ENCODE measurements at regions not wholly inside any gene's neighbourhood (a gene's known extent, or its start where the extent isn't known, plus 50 kb on each side); places are given as distances from the start of the nearest gene placed in this dataset.

- TF ChIP-seq, protein P1, sequence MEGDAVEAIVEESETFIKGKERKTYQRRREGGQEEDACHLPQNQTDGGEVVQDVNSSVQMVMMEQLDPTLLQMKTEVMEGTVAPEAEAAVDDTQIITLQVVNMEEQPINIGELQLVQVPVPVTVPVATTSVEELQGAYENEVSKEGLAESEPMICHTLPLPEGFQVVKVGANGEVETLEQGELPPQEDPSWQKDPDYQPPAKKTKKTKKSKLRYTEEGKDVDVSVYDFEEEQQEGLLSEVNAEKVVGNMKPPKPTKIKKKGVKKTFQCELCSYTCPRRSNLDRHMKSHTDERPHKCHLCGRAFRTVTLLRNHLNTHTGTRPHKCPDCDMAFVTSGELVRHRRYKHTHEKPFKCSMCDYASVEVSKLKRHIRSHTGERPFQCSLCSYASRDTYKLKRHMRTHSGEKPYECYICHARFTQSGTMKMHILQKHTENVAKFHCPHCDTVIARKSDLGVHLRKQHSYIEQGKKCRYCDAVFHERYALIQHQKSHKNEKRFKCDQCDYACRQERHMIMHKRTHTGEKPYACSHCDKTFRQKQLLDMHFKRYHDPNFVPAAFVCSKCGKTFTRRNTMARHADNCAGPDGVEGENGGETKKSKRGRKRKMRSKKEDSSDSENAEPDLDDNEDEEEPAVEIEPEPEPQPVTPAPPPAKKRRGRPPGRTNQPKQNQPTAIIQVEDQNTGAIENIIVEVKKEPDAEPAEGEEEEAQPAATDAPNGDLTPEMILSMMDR (IDR thresholded peaks at IDR 0.05; ENCODE audit: insufficient read depth, low read depth, low read length, missing control alignments): no peak
- DNase-seq (ENCODE audit: low read depth): no peak
- no peak overlapping the region for H3K4me3 ChIP-seq (ENCODE audit: low read length)
Observed at GRCh38 chr9:8053501-8053900, 253.9 kb upstream of the DMAC1 start.

DNA sequence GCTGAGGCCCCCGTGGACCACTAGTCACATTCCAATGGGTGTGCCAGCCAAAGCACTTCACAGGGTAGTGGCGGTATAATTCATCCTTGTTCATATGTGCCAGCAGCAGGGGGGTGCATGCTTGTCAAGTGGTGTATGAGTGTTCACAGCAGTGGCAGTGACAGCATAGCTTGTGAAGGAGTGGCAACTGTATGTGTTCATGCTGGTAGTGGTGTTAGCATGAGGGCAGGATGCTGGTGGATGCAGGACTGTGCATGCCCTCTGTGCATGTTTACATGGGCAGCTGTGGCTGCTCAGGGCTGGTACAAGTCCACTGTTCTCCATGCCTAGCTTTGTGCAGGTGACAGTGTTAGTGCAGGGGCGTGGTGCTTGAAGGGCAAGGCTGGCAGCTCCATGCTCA is 253.4 kb upstream of the DMAC1 start:
- no peak for DNase-seq (ENCODE audit: low read depth)
- TF ChIP-seq, protein P1 (IDR thresholded peaks at IDR 0.05; ENCODE audit: insufficient read depth, low read depth, low read length, missing control alignments): no peak
- no peak overlapping the region for H3K4me3 ChIP-seq (ENCODE audit: low read length)

DNA sequence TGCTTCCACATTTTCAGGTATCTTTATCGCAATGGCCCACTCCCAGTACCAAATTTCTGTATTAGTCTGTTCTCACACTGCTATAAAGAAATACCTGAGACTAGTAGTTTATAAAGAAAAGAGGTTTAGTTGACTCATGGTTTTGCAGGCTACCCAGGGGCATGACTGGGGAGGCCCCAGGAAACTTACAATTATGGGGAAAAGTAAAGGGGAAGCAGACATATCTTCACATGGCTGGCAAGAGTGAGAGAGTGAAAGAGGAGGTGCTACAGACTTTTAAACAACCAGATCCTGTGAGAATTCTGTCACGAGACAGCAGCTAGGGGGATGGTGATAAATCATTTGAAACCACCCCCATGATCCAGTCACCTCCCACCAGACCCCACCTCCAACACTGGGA is 238.2 kb upstream of the DMAC1 start:
- DNase-seq (ENCODE audit: low read depth): no peak
- H3K4me3 ChIP-seq (ENCODE audit: low read length): no peak overlapping the region
- TF ChIP-seq, protein P1 (IDR thresholded peaks at IDR 0.05; ENCODE audit: insufficient read depth, low read depth, low read length, missing control alignments): no peak

- no peak for DNase-seq (ENCODE audit: low read depth)
- TF ChIP-seq, protein P1 (IDR thresholded peaks at IDR 0.05; ENCODE audit: insufficient read depth, low read depth, low read length, missing control alignments): no peak
- no peak overlapping the region for H3K4me3 ChIP-seq (ENCODE audit: low read length)
Observed at GRCh38 chr9:8036914-8037524, 237.4 kb upstream of the DMAC1 start.

- no peak for DNase-seq (ENCODE audit: low read depth)
- TF ChIP-seq, protein P1 (IDR thresholded peaks at IDR 0.05; ENCODE audit: insufficient read depth, low read depth, low read length, missing control alignments): no peak
Observed at GRCh38 chr9:8033794-8034193, 234.2 kb upstream of the DMAC1 start.

GRCh38 chr9:8030095-8030494 is 230.5 kb upstream of the DMAC1 start:
- H3K4me3 ChIP-seq (ENCODE audit: low read length): no peak overlapping the region
- TF ChIP-seq, protein P1 (IDR thresholded peaks at IDR 0.05; ENCODE audit: insufficient read depth, low read depth, low read length, missing control alignments): no peak
- DNase-seq (ENCODE audit: low read depth): no peak

More at GRCh38 chr9:8033794-8034193, 234.2 kb upstream of the DMAC1 start:
- no peak overlapping the region for H3K4me3 ChIP-seq (ENCODE audit: low read length)

GRCh38 chr9:8027351-8027750 is 227.8 kb upstream of the DMAC1 start:
- DNase-seq (ENCODE audit: low read depth): no peak
- TF ChIP-seq, protein P1 (IDR thresholded peaks at IDR 0.05; ENCODE audit: insufficient read depth, low read depth, low read length, missing control alignments): no peak
- no peak overlapping the region for H3K4me3 ChIP-seq (ENCODE audit: low read length)

All from epithelial cell of esophagus (primary cell).